ENCODE measurements at regions not wholly inside any gene's neighbourhood (a gene's known extent, or its start where the extent isn't known, plus 50 kb on each side); places are given as distances from the start of the nearest gene placed in this dataset.

DNA sequence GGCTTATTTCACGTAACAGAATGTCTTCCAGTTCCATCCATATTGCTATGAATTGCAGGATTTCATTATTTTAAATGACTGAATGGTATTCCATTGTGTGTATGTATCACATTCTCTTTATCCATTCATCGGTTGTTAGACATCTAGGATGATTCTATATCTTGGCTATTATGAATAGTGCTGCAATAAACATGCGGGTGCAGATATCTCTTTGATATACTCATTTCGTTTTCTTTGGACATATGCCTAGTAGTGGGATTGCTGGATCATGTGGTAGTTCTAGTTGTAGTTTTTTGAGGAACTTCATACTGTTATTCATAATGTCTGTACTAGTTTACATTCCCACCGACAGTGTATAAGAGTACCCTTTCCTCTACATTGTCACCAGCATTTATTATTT lies 460.5 kb downstream of the MAN2A1 start:
- DNase-seq = no peak

DNA sequence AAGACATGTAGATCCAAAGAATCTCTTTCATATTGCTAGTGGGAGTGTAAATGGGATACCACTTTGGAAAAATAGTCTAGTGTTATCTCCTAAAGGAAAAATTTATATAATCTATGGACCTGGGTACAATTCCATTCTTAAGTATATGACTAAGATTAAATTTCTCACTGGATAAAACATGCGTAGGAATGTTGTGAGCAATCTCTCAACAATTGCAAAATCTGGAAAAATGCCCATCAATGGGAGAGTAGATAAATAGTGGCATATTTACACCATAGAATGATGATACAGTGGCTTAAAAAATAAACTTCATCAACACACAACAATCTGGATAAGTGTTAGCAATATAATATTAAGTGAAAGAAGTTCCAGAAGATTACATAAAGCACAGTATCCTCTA lies 469.5 kb downstream of the MAN2A1 start:
- no peak for DNase-seq

DNA sequence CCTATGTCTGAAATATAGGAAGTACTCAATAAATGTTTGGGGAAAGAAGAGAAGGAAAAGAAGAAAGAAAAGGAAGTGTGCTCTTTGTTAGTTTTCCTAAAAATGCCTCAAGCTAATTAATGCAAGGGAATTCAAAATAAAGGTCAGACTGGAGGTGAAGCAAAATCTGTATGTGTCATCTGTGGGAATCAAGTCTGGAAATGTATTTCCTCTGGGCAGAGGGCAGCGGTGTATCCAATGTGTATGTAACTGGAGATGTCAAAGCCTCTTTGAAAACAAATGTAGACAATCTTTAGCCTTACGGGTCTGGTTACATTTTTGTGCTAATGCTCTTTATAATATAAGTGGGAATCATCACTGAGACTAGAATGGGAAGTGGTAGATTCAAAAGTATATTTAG lies 471.4 kb downstream of the MAN2A1 start:
- DNase-seq = no peak

DNA sequence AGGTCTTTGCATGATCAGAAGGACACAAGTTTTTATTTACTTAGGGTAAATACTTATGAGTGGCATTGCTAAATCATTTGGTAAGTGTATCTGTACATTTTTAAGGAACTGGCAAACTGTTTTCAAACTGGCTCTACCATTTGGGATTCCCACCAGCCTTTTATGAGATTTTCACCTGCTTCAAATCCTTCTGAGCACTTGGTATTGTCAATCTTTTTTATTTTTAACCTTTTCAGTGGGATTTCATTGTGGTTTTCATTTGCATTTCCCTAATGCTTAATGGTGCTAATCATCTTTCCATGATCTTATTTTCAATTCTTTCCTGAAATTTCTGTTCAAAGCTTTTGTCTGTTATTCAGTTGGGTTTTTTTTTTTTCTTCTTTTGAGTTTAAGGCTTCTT lies 475.6 kb downstream of the MAN2A1 start:
- DNase-seq = no peak

DNA sequence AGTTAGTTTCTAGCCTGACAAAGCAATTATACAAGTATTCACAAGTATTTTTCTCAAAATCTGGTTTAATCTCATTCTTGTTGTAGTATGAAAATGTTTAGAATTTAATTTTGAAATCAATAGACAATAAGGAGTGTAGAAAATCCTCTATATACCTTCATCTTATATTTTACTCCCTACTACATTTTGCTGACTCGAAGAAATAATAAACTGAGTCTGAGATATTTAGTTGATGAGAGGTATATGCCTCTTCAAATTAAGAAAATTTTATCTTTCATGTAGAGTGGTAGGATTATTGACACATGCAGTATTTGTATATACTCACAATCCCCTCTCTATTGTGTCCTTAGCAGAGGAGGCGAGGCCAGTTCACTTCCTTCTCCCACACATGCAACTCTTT lies 477.7 kb downstream of the MAN2A1 start:
- no peak for DNase-seq

DNA sequence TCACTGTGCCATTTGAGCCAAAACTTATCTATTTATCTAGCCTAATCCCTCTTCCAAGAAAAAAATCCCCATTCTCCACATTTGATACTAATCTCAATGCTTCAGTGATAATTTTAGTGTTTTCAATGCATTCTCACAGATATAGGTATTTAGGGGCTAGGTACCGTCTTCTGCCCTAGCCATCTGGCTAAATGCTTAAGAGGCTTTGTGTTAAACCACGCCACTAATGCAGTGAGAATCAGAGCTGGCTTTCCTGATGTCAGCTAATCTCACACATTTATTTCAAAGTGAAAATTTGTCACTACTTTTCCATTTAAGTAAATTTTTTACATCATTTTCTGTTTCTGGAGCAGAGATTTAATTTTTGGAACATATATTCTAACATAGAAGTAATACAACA lies 479.7 kb downstream of the MAN2A1 start:
- no peak for DNase-seq

DNA sequence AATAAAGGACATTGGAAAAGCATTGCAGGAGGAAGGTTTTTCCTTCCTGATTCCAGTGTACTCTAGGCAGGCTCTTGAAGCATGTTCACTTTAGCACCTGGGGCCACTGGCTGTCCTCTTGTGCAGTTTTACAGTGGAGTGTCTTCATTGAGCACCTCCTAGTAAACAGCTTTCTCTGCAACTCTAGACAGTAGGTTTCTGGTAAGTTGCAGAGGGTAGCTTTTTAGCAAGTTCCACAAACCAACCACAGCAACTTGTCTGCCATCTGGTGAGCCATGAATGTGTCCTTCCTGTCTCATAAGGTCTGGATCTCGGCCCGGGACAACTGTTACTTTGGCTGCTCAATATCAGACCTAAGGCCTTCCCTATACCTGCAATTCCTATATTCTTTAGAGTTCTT lies 488.0 kb downstream of the MAN2A1 start:
- no peak for DNase-seq

DNA sequence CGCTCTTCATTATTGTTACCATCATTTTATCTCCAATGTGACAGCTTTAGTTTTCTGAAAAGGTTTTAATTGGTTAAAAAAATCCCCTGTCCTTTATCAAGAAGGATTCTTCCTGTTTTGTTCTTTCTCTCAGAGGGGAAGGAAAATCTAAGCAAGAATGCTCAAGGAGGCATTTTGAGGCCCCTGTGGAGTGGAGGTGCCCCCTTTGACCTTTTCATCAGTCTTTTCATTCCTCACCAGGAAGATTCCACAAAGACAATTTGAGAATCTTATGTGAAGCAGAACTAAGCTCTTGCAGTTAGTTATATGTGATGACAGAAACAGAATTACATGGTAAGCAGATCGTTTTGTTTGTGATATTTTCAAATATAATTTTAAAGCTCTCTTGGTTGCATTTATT lies 489.6 kb downstream of the MAN2A1 start:
- no peak for DNase-seq

DNA sequence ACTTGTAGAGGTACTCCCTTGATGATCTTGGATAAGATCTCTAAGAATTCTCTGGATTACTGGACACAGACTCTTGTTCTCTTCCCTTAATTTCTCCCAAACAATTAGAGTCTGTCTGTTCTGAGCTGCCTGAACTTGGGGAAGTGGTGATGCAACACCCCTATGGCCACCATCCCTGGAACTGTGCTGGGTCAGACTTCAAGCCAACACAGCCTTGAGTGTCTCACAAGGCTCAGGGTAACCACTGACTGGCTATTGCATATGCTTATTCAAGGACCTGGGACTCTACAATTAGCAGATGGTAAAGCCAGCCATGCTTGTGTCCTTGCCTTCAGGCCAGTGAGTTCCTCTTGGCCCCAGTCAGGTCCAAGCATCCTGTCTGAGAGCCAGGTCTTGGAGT lies 504.5 kb downstream of the MAN2A1 start:
- DNase-seq = no peak

DNA sequence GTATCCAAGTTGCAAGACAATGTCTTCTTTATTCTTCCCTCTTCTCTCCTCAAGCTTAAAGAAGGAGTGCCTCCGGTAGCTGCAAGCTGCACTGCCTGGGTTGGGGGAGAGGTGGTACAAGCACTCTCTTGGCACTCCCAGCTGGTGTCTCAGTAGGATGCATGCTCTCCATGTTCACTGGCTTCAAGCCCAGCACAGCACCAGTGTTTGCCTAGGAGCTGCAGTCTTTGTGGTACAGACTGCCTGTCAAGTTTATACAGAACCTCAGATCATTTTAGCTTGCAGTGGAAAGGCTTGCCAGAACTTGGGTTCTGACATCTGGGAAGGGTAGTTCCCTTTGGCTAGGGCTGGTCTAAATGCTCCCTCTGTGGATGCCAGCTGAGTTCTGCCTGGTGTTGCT lies 505.6 kb downstream of the MAN2A1 start:
- peak in 1 of 2 experiments; percentile 34 for DNase-seq

DNA sequence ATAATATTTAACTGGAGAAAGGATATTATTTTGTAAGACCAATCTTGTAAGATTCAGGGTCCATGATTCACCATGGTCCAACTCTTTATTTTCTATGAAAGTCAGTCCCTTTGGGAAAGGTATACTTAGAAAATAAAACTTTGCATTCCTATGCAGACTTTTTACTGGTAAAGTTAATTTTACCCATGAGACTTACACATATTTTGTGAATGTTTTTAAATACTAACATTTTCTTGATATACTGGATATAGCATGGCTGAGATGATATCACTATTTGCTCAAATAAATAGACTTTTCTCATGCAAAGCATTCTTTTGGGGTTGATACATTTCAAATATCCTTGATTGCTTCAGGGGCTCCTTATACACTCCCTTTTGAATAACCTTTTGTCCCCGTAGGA lies 512.1 kb downstream of the MAN2A1 start:
- no peak for DNase-seq

DNA sequence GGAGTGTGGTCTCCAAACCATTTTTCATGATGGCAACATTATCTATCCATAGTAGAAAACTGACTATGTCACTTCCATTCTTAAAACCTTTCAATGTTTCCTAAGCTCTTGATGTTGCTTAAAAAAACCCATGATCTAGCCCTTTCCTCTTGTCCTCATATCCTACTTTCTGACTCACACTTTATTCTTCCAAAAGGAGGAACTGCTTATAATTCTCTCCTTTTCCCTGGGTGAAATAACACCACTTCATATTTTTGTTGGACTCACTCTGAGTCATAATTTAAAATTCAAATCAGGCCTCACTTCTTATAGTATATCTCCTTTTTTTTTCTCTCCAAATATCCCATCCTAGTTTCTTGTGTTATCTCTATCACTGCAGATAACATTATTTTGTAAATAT lies 513.9 kb downstream of the MAN2A1 start:
- no peak for DNase-seq

DNA sequence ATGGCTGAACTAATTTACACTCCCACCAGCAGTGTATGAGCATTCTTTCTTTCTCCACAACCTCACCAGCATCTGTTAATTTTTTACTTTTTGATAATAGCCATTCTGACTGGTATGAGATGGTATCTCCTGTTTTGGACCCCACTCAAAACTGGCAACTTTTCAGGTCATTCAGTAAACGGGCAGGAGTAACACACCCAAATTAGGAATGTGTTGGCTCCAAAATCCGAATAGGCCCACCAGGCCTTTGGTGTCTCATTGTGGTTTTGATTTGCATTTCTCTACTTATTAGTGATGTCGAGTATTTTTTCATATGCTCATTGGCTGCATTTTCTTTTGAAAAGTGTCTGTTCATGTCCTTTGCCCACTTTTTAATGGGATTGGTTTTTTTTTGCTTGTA lies 517.1 kb downstream of the TMEM232 start:
- DNase-seq = no peak

DNA sequence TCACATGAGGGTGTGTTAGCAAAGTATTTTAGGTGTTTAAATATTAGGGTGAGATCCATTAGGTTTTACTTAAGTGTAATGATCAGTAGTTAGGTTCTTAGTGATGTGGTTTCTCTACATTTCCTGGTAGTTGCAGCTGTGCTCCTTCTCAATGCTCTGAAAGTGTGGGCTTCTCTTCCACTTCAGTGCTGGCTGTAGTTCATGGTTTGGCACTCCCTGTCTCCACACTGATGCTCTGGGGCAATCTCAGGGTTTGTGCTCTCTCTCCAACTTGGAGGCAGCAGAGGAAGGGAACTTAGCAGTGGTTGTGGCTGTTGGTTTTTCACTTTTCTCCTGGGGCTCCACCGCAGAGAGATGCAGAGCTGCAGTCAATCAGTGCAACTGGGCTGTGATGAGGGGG lies 507.5 kb downstream of the TMEM232 start:
- DNase-seq = no peak

DNA sequence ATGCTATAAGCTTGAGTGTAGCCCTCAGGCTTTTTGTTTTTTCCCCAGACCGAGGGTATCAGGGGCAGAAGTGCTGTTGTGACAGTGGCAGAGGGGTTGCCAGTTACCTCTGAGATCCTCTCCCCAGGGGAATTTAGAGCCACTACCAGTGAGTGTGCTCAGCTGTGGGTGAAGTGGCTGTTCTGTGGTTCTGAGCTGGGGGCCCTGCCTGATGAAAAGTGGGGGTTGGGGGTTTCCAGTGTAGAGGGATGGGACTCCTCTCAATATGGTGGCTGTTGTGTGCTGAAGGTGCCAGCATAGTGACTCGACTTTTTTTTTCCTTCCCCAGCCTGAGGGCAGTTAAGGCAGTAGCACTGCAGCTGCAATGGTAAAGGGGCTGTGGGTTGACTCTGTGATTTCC lies 506.7 kb downstream of the TMEM232 start:
- DNase-seq = no peak

DNA sequence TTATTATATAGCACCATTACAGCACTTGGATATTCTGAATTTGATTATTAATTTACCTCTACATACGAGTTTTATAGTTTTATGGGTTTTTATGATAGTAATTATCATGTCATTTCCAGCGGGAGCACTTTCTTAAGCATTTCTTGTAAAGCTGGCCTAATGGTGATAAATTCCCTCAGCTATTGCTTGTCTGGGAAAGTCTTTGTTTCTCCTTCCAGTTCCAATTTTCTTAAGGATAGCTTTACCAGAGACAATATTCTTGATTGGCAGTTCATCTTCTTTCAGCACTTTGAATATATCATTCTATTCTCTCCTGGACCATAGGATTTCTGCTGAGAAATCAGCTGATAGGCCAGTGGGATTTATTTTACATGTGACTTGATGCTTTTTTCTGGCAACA lies 505.4 kb downstream of the TMEM232 start:
- DNase-seq = no peak

DNA sequence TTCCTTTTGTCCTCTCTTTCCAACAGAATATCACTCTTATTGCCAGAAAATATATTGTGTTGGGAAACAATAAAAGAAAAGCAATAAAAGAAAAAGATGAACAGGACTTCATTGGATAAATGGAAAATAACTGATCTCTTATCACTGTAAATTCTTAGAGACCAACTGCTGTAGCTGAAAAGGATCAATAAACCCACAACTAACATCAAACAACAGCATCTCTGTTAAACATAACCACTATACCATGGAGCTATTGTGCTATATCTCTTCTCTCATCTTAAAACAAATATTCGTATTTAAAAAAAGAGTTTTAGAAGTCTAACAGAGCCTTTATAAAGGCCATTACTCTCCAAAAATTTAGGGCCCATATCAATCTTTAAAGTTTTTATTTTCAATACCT lies 502.4 kb downstream of the TMEM232 start:
- no peak for DNase-seq

DNA sequence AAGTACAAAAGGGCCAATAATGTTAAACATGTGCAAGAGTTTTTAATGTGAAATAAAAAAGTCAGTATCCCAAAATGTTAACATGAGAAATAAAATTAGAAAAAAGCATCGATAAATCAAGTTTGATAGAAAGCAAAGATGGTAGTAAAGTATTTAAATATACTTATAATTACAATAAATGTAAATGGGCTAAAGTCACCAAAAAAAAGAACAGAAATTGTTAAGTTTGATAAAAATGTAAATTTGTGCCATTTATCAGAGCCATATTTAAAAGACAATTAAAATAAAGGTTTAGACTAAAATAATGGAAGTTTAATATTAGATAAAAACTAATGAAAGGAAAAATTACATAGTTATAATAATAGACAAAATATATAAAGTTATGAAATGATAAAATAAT lies 500.5 kb downstream of the TMEM232 start:
- DNase-seq = no peak

DNA sequence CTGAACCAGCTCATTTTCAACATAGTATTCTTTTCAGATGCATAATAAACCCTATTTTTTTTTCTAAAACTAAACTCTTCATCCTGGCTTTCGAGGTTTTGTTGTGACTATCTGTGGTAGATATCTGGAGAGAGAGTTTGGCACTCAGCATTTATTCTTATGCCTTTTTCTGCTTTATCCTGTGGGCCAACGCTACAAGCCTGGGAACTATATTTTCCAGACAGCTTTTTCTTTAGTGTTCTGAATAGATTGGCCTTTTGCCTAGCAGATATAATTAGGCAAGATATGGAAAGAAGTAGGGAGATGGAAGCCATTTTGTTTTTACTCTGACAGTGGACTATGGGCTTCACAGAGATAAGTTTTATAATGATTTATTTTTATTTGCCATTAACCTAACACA lies 486.7 kb downstream of the TMEM232 start:
- no peak for DNase-seq

DNA sequence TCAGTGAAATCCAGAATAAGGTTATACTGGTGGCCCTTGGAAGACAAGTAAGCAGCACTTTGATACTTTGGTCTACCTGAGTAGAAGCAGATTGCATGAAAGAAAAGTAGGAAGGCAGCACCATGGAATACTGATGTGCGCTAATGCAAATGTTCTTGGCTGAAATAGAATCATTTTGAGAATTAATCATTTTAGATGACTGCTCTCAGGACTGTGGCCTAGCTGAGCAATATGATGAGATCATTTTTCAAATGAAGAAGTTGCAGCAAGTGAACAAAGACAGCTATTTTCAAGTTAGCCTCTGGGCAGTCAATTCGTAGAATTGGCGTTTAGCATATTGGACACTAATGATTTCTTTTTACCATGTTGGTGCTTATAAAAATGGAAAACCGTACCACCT lies 483.5 kb downstream of the TMEM232 start:
- DNase-seq = no peak

DNA sequence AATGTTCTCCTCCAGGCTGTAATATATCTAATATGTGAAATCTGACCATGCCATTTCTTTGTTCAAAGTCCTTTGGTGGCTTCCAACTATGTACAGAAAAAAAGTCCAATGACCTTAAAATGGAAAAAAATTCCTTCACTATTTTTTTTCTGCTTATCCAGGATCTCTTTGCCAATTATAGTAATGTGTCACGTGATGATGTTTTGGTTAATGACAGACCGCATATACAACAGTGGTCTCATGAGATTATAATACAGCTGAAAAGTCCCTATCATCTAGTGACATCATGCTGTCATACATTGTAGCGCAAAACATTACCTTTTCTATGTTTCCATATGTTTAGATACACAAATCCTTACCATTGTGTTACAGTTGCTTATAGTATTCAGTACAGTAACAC lies 477.6 kb downstream of the TMEM232 start:
- no peak for DNase-seq

DNA sequence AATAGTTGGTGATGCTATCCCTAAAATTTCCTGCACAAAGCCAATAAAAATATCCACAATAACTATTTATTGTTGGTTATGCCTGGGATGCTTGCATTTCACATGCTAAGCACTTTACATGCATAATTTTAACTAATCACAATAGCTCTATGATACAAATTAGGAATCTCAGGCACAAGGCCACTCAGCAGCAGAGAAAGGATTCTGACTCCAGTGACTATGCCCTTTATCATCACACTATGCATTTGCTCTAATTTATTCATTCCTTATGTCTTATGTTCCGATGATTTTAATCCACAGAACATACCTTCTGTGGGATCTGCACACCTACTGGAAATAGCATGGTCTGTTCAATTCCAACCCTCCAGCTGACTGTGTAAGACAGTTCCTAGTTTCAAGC lies 476.1 kb downstream of the TMEM232 start:
- DNase-seq = no peak

DNA sequence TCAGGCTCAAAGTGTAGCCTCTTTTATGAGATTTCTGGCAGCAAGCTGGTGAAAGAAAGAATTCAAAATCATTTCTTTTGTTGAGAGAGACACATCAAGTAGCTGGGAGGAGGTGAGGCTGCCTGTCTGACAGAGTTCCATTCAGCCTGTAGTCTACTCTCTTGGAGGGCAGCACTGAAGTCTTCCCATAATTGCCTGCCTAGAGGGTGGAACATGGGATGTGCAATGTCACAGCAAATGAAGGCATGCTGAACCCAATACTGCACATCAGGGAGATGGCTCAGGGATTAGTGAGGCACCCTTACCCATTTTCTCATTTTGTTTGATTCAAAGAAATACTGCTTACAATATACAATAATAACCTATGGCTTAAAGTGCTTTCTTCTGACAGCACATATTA lies 475.7 kb downstream of the TMEM232 start:
- DNase-seq = no peak

DNA sequence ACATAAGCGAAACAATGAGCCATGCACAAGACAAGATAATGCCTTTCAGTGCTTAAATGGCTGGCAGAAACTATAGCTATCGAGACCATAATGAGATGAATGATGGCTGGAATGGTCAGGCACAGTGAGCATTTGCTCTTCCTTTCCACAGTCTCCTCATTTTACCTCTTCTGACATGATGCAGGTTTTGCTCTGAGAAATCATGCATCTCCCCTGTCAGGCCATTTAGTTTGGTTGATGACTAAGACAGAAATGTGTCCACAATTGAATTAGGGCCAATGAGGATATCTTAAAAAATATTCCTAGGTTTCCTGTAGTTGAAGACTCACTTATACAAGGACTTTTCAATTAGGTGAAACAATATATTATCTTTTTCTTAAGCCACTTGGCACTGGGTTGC lies 475.1 kb downstream of the TMEM232 start:
- no peak for DNase-seq

DNA sequence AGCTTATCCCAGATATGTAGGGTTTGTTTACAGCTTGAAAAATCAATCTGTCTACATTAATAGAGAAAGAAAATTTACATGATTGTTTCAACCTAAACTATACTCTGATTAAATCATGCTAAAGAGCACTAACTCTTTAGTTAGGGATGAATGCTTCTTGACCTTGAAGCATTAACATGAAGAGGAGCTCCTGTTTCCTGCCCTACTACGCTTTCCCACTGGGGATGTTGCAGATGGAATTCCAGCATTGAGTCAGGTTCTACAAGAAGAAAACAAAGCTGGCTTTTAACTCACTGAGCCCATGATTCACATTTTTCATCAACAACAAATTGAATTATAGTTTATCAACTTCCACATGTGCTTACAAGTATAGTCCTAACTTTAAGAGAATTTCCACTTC lies 471.3 kb downstream of the TMEM232 start:
- no peak for DNase-seq

DNA sequence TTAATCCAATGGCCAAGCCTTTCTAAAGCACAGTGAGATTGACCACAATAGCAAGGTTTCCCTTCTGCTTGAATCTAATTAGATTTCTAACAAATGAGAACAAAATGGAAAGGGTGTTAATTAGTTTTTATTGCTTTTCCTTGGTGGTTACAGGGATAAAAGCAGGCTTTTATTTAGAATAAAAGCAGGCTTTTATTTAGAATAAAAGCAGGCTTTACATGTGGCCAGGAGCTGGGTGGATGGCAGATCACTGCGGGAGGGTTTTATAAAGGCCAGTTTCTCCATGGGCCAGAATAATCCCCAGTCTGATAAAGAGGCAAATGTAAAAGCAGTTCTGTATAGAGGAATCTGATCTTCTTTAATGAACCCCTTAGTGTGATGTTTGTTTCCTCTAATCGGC lies 470.2 kb downstream of the TMEM232 start:
- DNase-seq = peak in 1 of 2 experiments; percentile 2

Measured in NCI-H2081 (cell line).